H9 (cell line): ENCODE measurements at regions not wholly inside any gene's neighbourhood (a gene's known extent, or its start where the extent isn't known, plus 50 kb on each side); places are given as distances from the start of the nearest gene placed in this dataset.

Experiments
- DNase-seq: peaks from one replicate; pipeline ENCODE4 v3.0.0-alpha.2; 2017
- H2AFZ ChIP-seq: one replicate; pipeline ENCODE4 v1.6.1; 2013; ENCODE audit warnings: mild to moderate bottlenecking, low read length, control low read depth, moderate library complexity
- H2AK5ac ChIP-seq: 2 replicates; pipeline ENCODE4 v1.6.1; 2013; ENCODE audit warnings: low read length, control low read depth, mixed read lengths; ENCODE audit not compliant: insufficient read length
- H2BK120ac ChIP-seq: one replicate; pipeline ENCODE4 v1.6.1; 2013; ENCODE audit warnings: low read depth, mild to moderate bottlenecking, low read length, control low read depth, inconsistent platforms; ENCODE audit not compliant: poor library complexity, severe bottlenecking
- H2BK12ac ChIP-seq: 2 replicates; pipeline ENCODE4 v1.6.1; 2013; ENCODE audit warnings: low read length, control low read depth, mixed read lengths, low read depth; ENCODE audit not compliant: insufficient read length
- H2BK15ac ChIP-seq: 2 replicates; pipeline ENCODE4 v1.6.1; 2013; ENCODE audit warnings: low read depth, low read length, control low read depth
- H2BK20ac ChIP-seq: one replicate; pipeline ENCODE4 v1.6.1; 2013; ENCODE audit warnings: low read depth, mild to moderate bottlenecking, low read length, control low read depth, inconsistent platforms; ENCODE audit not compliant: poor library complexity, severe bottlenecking
- H2BK5ac ChIP-seq: 2 replicates; pipeline ENCODE4 v1.6.1; 2013; ENCODE audit warnings: low read length, control low read depth, mixed read lengths; ENCODE audit not compliant: insufficient read length
- H3K14ac ChIP-seq: 2 replicates; pipeline ENCODE4 v1.6.1; 2013; ENCODE audit warnings: low read length, control low read depth; ENCODE audit not compliant: insufficient read depth
- H3K18ac ChIP-seq: 2 replicates; pipeline ENCODE4 v1.6.1; 2013; ENCODE audit warnings: low read depth, mild to moderate bottlenecking, mixed read lengths, low read length, control low read depth; ENCODE audit not compliant: insufficient read length
- H3K23ac ChIP-seq: 2 replicates; pipeline ENCODE4 v1.6.1; 2013; ENCODE audit warnings: low read length, control low read depth, mixed read lengths, low read depth; ENCODE audit not compliant: insufficient read length
- H3K23me2 ChIP-seq: 2 replicates; pipeline ENCODE4 v1.6.1; 2013; ENCODE audit warnings: low read depth, mild to moderate bottlenecking, mixed read lengths, low read length, control low read depth; ENCODE audit not compliant: insufficient read length, poor library complexity, severe bottlenecking
- H3K27ac ChIP-seq: 2 replicates; pipeline ENCODE4 v1.5.1; 2013; ENCODE audit warnings: low read length, control low read depth, mixed read lengths, low read depth; ENCODE audit not compliant: insufficient read length
- H3K27me3 ChIP-seq: 2 replicates; pipeline ENCODE4 v1.6.1; 2013; ENCODE audit warnings: low read length, control low read depth, inconsistent platforms; ENCODE audit not compliant: insufficient read depth
- H3K4ac ChIP-seq: 2 replicates; pipeline ENCODE4 v1.6.1; 2013; ENCODE audit warnings: low read depth, mild to moderate bottlenecking, control low read depth, inconsistent platforms, low read length, moderate library complexity
- H3K4me1 ChIP-seq: 2 replicates; pipeline ENCODE4 v1.6.1; 2013; ENCODE audit warnings: low read length, control low read depth, inconsistent platforms; ENCODE audit not compliant: insufficient read depth
- H3K4me2 ChIP-seq: 2 replicates; pipeline ENCODE4 v1.6.1; 2013; ENCODE audit warnings: low read length, control low read depth, mixed read lengths; ENCODE audit not compliant: insufficient read length, insufficient read depth
- H3K56ac ChIP-seq: 2 replicates; pipeline ENCODE4 v1.6.1; 2013; ENCODE audit warnings: low read depth, mild to moderate bottlenecking, mixed read lengths, low read length, control low read depth; ENCODE audit not compliant: insufficient read length
- H3K79me1 ChIP-seq: 2 replicates; pipeline ENCODE4 v1.6.1; 2013; ENCODE audit warnings: low read depth, mild to moderate bottlenecking, moderate library complexity, low read length, control low read depth, inconsistent platforms; ENCODE audit not compliant: insufficient read depth, poor library complexity, severe bottlenecking
- H3K79me2 ChIP-seq: 2 replicates; pipeline ENCODE4 v1.6.1; 2013; ENCODE audit warnings: low read length, control low read depth, inconsistent platforms; ENCODE audit not compliant: insufficient read depth
- H3K9ac ChIP-seq: 2 replicates; pipeline ENCODE4 v1.6.1; 2013; ENCODE audit warnings: low read length, control low read depth, mixed read lengths; ENCODE audit not compliant: insufficient read length; ENCODE audit errors: extremely low read depth
- H3K9me3 ChIP-seq: one replicate; pipeline ENCODE4 v1.6.1; 2013; ENCODE audit warnings: low read depth, low read length, inconsistent platforms; ENCODE audit not compliant: control insufficient read depth
- H3T11ph ChIP-seq: one replicate; pipeline ENCODE4 v1.6.1; 2013; ENCODE audit warnings: mild to moderate bottlenecking, low read length, control low read depth, inconsistent platforms
- H4K20me1 ChIP-seq: one replicate; pipeline ENCODE4 v1.6.1; 2013; ENCODE audit not compliant: control insufficient read depth, insufficient read length, insufficient read depth
- H4K5ac ChIP-seq: 2 replicates; pipeline ENCODE4 v1.6.1; 2013; ENCODE audit warnings: low read depth, mild to moderate bottlenecking, mixed read lengths, low read length, control low read depth; ENCODE audit not compliant: insufficient read length
- H4K8ac ChIP-seq: replicated peaks from 2 replicates; pipeline ENCODE4 v1.6.1; 2013; ENCODE audit warnings: low read length, control low read depth, mixed read lengths, low read depth; ENCODE audit not compliant: insufficient read length
- H4K91ac ChIP-seq: 2 replicates; pipeline ENCODE4 v1.6.1; 2013; ENCODE audit warnings: low read depth, mild to moderate bottlenecking, moderate library complexity, mixed read lengths, low read length, control low read depth; ENCODE audit not compliant: insufficient read length
- H3K27ac Mint-ChIP-seq, 3 experiments: 2 replicates in 2 of 3; 3 replicates in 1 of 3; pipeline ENCODE4 v1.8.0; 2020 to 2021; ENCODE audit warnings: mixed read lengths in 3 of 3, mild to moderate bottlenecking in 1 of 3, moderate library complexity in 1 of 3
- H3K27me3 Mint-ChIP-seq: 2 replicates; pipeline ENCODE4 v1.8.0; 2021; ENCODE audit warnings: low read depth, mild to moderate bottlenecking, moderate library complexity, mixed read lengths
- H3K36me3 Mint-ChIP-seq, 3 experiments: 2 replicates in 2 of 3; 3 replicates in 1 of 3; pipeline ENCODE4 v1.8.0; 2020 to 2021; ENCODE audit warnings: low read depth in 3 of 3, mixed read lengths in 3 of 3; ENCODE audit not compliant: insufficient read depth in 1 of 3
- H3K4me1 Mint-ChIP-seq, 2 experiments: 2 replicates each; pipeline ENCODE4 v1.8.0; 2020; ENCODE audit warnings: mixed read lengths in 2 of 2
- H3K4me3 Mint-ChIP-seq, 2 experiments: 2 replicates in 1 of 2; 3 replicates in 1 of 2; pipeline ENCODE4 v1.8.0; 2020 to 2021; ENCODE audit warnings: mild to moderate bottlenecking in 2 of 2, mixed read lengths in 2 of 2, moderate library complexity in 1 of 2
- H3K9me3 Mint-ChIP-seq, 2 experiments: 2 replicates in 1 of 2; 3 replicates in 1 of 2; pipeline ENCODE4 v1.8.0; 2020; ENCODE audit warnings: mild to moderate bottlenecking in 2 of 2, mixed read lengths in 2 of 2, moderate library complexity in 1 of 2
- CTCF ChIP-seq: fragments of 200-600 bp; sonication (generic); conservative IDR thresholded peaks from 3 replicates; pipeline ENCODE4 v1.8.0; 2021; ENCODE audit warnings: antibody characterized with exemption, mild to moderate bottlenecking
- WGBS: extraction: QIAGEN DNeasy Blood & Tissue Kit; methylation state at CpG from one replicate; pipeline ENCODE4 v1.1.7; 2013; ENCODE audit warnings: missing lambda C conversion rate, low lambda C conversion rate, mixed read lengths; ENCODE audit not compliant: insufficient read length; ENCODE audit errors: extremely low coverage; 5-methylcytosine and 5-hydroxymethylcytosine counted together

- no peaks in the 10 kb centered on the region for H4K20me1 ChIP-seq
- no peak overlapping the region for H2BK12ac ChIP-seq
- H3K4me1 ChIP-seq, result no peaks in the 10 kb centered on the region
- H3T11ph ChIP-seq, result no peak overlapping the region
- no peak overlapping the region for H3K4me2 ChIP-seq
- Mint-ChIP-seq H3K36me3 (no peaks in the 10 kb centered on the region), H3K9me3 (no peaks in the 10 kb centered on the region), H3K27me3 (no peaks in the 10 kb centered on the region; the same call in 1 of the 2 replicates), H3K4me3 (no peak overlapping the region), H3K27ac (no peak overlapping the region), H3K4me1 (peaks cover 5% of the 10 kb centered on the region in 2 experiments)
- no peak overlapping the region for H2BK20ac ChIP-seq
- H3K14ac ChIP-seq, result no peak overlapping the region
- no peaks in the 10 kb centered on the region for H3K27me3 ChIP-seq
- TF ChIP-seq CTCF, result no peak
- H3K79me1 ChIP-seq, result no peaks in the 10 kb centered on the region
- H2AK5ac ChIP-seq, result no peak overlapping the region
- WGBS, result no CpG with 5 or more reads among the region's 3 CpGs
- no peak overlapping the region for H2BK120ac ChIP-seq
- H3K23me2 ChIP-seq, result no peaks in the 10 kb centered on the region
- H4K5ac ChIP-seq, result no peak overlapping the region
- no peak overlapping the region for H3K56ac ChIP-seq
- H3K18ac ChIP-seq, result no peak overlapping the region
- H2AFZ ChIP-seq, result no peak overlapping the region
- no peak overlapping the region for H3K27ac ChIP-seq
- H3K79me2 ChIP-seq, result no peaks in the 10 kb centered on the region
- H3K4ac ChIP-seq, result no peak overlapping the region
- no peak overlapping the region for H4K8ac ChIP-seq
- H3K9me3 ChIP-seq, result no peaks in the 10 kb centered on the region
- H4K91ac ChIP-seq, result no peak overlapping the region
- H3K9ac ChIP-seq, result no peak overlapping the region
- H2BK15ac ChIP-seq, result no peak overlapping the region
- H3K23ac ChIP-seq, result no peak overlapping the region
- DNase-seq, result no peak
- H2BK5ac ChIP-seq, result no peak overlapping the region
Measured at GRCh38 chr5:138629392-138629791, 54.2 kb upstream of the HSPA9 start.
